Umbilical cord (tissue), 1 donor: ENCODE measurements at regions not wholly inside any gene's neighbourhood (a gene's known extent, or its start where the extent isn't known, plus 50 kb on each side); places are given as distances from the start of the nearest gene placed in this dataset.

ENCODE experiments used
- DNase-seq: peaks from one replicate; pipeline ENCODE4 v3.0.0-alpha.2; 2015; ENCODE audit warnings: low spot score

GRCh38 chr5:13567819-13568218 lies 376.7 kb downstream of the DNAH5 start:
- peak; percentile 19 for DNase-seq

- no peak for DNase-seq
These were observed 377.6 kb downstream of the DNAH5 start for GRCh38 chr5:13566871-13567339.

GRCh38 chr5:13558408-13558807 lies 386.1 kb downstream of the DNAH5 start:
- no peak for DNase-seq

DNA sequence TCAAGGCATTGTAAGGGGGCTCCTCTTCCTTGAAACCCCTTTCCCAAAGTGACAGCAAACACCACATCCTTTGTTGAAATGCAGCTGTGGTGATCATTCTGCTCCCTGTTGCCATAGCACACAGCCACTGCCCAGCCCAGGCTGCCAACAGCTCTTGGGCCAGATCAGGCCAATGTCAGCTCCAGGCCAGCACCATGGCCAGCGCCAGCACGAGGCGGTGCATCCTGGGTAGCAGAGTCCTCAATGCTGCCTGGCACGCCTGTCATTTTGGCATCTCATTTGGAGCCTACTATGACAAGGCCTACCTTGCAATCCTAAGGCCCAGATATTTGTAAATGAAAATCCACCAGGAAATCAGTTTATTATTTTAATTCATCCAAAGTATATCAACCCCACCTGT lies 390.6 kb downstream of the DNAH5 start:
- no peak for DNase-seq

- no peak for DNase-seq
These were observed 392.1 kb downstream of the DNAH5 start for GRCh38 chr5:13552361-13552760.

DNA sequence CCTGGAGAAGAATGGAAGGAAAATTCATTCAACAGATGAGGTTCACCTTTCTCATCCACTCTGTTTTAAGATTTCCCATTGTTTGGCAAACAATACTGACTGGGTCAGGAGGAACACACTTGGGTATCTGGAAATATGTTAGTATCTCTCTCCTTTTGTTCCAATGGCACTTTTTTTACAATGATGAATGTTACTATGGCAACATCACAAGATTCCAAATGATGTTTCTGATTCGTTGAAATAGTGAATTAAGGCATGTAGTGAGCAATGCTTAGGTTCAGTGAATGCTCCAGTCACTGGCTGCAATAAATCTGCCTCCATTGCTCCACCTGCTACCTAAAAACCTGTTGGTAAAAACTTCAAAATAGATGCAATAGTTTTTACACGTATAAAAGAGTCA lies 392.8 kb downstream of the DNAH5 start:
- DNase-seq: no peak

DNA sequence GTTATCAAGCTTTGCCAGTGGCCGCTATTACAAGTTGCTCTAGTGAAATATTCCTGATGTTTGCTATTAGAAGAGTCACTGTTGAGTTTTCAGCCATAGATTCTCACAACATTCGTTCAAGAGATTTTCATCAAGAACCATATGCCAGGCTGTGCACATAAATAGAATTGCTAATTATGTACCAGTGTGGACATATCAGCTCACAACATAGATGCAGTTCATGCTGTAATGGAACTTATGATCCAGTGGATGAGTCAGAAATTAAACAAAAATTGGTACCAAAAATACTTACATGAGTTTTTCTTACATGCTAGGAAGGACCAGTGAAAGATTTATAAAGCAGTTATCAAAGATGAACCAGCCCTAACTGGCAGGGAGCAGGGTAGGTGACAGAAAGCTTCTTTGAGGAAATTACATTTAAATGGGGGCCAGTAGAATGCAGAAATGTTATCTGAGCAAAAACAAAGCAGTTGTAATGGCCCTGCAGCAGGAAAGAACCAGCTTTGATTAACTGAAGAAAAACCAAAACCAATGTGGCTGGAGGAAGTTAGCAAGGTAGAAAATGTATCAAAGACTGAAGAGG lies 404.2 kb downstream of the DNAH5 start:
- DNase-seq: no peak

DNA sequence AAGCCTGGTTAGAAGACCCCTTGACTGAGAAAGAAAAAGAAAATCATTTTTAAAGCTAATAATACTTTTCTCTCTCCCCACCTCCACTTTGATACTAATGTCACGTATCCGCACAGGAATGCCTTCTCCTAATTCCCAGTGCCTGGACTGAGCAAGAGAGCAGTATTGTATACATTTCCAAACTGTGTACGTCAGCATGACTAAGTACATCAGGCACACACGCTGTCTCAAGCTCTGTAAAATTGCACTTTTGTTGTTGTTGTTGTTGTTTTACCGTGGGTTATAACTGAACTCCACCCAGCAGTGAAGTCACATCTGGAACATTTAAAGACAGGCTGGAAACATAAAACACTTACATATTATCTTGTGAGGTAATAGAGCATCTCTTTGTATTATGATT lies 407.6 kb downstream of the DNAH5 start:
- no peak for DNase-seq

- DNase-seq: no peak
These were observed 410.7 kb downstream of the DNAH5 start for GRCh38 chr5:13533833-13534232.

DNA sequence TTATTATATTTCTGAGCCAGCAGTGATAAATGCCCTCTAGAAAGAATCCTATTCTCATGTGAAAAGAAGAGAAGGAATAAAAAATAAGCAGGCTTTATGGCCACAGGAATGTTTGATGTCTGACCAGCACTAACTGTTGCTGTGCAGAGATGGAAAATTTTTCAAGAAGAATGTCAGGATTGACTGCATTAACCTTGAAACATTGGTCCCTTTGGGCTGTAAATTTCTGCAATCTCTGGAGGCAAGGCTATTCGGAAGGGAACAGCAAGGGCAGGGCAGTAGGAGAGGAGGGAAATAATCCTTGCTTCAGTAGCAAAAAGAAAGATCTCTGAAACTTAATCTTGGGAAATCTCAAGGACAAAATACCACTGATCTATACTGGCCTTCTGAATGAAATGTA lies 415.2 kb downstream of the DNAH5 start:
- peak; percentile 9 for DNase-seq

GRCh38 chr5:13524936-13525335 lies 419.6 kb downstream of the DNAH5 start:
- DNase-seq: no peak

DNA sequence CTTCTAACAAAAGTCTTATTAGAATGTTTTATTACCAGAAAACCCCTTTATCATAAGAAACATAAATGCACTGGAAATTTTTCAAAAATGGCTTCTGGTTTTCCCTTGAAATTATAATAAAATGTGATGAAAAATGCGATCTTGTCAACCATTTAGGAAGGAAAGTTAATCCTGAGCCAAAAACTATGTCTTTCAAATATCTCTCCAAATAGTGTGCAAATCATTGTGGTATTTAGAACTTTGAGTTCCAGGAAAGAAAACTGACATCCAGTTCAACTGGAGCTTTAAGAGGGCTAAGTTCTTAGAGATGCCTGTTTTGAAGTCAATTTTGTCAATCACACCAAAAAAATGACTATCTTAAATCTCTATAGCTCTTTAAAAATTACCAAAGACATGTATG lies 425.4 kb downstream of the DNAH5 start:
- no peak for DNase-seq

DNA sequence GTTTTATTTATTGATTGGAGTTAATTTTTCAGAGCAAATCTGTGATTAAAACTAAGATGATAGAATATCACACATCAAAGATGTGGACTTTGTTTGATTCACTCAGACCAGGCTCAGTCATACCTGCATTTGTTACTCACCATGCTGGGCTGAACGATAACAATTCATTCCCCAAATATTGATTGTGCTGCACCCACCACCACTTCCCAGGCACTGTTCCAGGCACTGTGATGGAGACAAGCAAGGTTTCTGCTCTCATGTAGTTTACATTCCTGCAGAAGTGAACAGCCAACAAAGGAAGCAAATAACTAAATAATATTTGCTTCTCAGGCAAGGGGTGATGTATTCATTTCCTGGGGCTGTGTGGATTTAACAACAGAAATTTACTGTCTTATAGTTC lies 428.3 kb downstream of the DNAH5 start:
- DNase-seq: no peak

- no peak for DNase-seq
These were observed 433.0 kb downstream of the DNAH5 start for GRCh38 chr5:13511442-13511841.

- peak; percentile 49 for DNase-seq
These were observed 433.9 kb downstream of the DNAH5 start for GRCh38 chr5:13510616-13511015.

- no peak for DNase-seq
These were observed 435.9 kb downstream of the DNAH5 start for GRCh38 chr5:13508559-13508958.

DNA sequence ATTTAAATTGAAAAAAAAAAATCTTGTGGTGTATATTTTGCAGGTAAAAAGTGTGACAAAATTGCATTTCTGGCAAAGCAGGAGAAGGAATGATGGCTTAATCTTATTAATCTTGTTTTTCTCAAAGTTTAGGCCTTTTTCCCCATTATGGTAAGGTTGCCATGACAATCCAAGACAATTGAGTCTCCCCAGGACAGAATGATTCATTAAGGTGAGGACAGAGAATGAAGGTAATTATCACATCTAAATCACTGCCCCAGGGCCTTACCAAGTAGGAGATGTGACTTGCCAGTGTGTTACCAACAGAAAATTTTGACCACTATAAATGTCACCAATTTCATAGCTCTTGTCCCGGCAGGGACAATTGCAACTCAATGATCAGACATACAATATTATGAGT lies 439.2 kb downstream of the DNAH5 start:
- DNase-seq: no peak

GRCh38 chr5:13503017-13503416 lies 441.5 kb downstream of the DNAH5 start:
- DNase-seq: peak; percentile 26

DNA sequence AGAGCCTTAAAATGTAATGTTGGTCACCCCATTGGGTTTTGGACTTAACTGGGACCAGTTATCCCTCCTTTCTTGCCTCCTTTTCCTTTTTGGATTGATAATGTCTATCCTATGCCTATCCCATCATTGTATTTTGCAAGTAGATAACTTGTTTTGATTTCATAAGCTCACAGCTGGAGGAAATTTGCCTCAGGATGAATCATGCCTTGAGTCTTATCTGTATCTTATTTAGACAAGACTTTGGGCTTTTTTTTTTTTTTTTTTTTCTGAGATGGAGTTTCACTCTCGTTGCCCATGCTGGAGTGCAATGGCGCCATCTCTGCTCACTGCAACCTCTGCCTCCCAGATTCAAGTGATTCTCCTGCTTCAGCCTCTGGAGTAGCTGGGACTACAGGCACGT lies 443.3 kb downstream of the DNAH5 start:
- DNase-seq: no peak

GRCh38 chr5:13498279-13498678 lies 446.2 kb downstream of the DNAH5 start:
- DNase-seq: no peak

GRCh38 chr5:13488254-13488931 lies 456.1 kb downstream of the DNAH5 start:
- no peak for DNase-seq

- DNase-seq: no peak
These were observed 463.7 kb downstream of the DNAH5 start for GRCh38 chr5:13480834-13481233.

DNA sequence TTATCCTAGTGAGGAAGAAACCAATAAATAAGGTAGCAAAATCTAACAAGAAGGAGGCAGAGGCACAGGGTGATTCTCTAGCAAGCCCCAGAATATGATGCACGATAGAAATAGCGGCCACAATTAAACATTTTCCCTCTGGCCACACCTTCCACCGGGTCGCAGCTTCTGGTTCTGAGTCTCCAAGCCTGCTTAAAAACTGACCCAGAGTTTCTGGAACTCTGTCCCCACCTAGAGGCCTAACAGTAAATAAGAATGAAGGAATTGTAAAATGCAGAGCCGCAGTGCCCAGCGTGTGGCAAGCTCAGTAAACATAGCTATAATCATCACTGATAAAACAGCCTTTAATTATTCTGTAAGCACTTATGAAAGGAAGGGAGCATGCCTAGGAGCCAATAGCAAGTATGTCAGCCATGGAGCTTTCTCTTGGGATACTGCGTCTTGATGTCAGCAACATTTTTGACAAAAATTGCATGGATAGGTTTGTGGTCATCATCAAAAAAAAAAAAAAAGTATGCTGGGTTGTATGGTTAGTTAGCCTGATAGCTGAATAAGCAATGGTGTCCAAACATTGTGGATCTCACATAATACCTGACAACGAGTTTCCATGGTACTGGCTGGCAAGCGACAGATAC lies 465.5 kb downstream of the DNAH5 start:
- DNase-seq: peak; percentile 38
